ENCODE measurements at regions not wholly inside any gene's neighbourhood (a gene's known extent, or its start where the extent isn't known, plus 50 kb on each side); places are given as distances from the start of the nearest gene placed in this dataset.

DNA sequence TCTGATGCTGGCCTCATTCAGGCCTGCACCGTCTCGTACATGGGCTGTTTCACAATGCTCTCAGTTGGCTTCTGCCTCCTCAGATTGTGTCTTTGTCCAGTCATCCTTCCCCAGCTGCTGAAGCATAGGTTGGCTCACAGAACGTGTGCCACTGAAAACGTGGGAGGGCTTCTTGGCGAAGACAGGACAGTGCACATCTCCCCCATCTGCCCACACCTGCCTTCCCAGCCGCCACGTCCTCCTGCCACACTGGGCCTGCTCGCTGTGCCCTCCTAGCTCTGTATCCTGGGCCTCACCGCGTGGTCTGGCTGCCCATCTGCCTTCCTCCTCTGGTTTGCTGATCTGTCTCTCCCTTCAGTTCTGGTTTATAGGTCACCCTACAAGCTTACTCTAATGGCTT lies 230.0 kb upstream of the TOPAZ1 start:
- Histone ChIP-seq H3K4me3 (ENCODE audit: low read length) (no peak overlapping the region), H3K4me1 (ENCODE audit: insufficient read depth, low read length) (no peaks in the 10 kb centered on the region), H3K9me3 (ENCODE audit: low read depth, low read length) (no peaks in the 10 kb centered on the region), H3K27me3 (ENCODE audit: insufficient read depth, low read length) (peaks cover 13% of the 10 kb centered on the region)

DNA sequence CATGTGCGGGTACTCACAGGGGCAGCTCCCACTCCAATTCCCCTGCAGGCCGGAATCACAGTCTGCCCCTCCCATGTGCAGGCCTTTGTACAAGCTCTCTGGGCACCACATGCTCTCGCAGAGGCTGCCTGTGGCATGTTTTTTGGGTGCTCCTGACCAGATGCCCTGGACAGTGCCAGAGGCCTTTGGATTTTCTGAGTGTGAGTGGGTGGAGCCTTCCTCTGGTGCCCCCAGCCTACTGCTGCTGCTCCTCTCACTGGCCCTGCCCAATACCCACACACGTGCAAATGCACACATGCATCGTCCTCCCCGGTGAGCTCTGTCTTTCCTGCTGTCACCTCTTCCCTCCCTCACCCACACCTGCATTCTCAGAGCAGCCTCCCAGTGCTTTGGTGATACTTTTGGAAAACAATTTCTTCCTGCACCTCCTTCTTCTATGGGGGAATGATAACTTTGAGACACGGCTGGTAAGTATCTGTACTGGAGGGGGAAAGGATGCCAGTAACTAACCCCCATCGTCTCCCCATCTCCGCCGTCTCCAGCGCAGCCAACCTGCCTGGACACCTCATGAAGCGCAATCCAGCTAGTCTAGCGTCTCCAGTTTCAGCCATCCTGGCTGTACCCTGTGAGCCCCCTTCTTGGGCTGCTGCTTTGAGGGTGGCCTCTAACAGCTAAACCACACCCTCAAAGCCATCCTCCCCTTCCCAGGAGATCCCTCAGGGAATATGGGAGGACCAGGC lies 229.4 kb upstream of the TOPAZ1 start:
- Histone ChIP-seq H3K9me3 (ENCODE audit: low read depth, low read length) (no peaks in the 10 kb centered on the region), H3K27me3 (ENCODE audit: insufficient read depth, low read length) (peaks cover 16% of the 10 kb centered on the region), H3K4me1 (ENCODE audit: insufficient read depth, low read length) (no peaks in the 10 kb centered on the region), H3K4me3 (ENCODE audit: low read length) (no peak overlapping the region)

DNA sequence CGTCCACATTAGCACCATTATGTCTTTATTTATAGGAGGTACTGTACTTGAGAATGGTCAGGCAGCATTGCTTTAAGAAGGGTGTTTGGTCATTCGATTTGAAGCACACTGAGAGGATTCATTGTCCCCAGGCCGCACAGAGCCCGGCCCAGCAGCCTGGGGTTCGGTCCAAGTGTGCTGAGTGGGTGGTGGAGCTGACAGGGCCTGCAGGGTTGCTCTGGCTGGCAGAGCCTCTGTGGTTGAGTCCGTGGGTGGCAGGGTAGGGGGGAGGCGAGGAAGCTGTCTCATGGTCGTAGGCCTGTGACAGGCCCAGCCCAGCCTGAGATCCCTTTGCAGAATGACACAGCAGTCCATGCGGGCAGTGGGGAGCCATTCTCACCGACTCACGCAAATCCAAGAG lies 227.7 kb upstream of the TOPAZ1 start:
- no peaks in the 10 kb centered on the region for H3K4me1 ChIP-seq (ENCODE audit: insufficient read depth, low read length)
- peaks cover 12% of the 10 kb centered on the region for H3K27me3 ChIP-seq (ENCODE audit: insufficient read depth, low read length)
- H3K4me3 ChIP-seq (ENCODE audit: low read length): no peak overlapping the region
- H3K9me3 ChIP-seq (ENCODE audit: low read depth, low read length): no peaks in the 10 kb centered on the region

DNA sequence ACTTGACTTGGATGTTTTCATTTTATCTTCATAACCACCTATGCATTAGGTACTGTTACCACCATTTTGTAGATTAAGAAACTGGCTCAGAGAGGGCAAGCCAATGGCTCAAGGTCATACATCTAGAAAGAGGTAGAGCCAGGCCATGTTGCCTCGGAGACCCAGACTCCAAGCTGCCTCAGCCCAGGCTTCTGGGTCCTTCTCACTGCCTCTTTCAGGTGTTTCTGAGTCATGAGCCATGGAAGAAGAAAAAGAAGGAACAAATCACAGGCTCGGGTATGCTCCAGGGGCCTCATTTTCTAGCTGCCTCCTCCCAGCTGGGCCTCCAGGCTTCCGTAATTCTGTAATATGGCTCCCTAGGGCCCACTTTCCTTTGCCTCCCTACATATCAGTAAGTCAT lies 226.5 kb upstream of the TOPAZ1 start:
- Histone ChIP-seq H3K27me3 (ENCODE audit: insufficient read depth, low read length) (peaks cover 17% of the 10 kb centered on the region), H3K4me1 (ENCODE audit: insufficient read depth, low read length) (no peaks in the 10 kb centered on the region), H3K4me3 (ENCODE audit: low read length) (no peak overlapping the region)

DNA sequence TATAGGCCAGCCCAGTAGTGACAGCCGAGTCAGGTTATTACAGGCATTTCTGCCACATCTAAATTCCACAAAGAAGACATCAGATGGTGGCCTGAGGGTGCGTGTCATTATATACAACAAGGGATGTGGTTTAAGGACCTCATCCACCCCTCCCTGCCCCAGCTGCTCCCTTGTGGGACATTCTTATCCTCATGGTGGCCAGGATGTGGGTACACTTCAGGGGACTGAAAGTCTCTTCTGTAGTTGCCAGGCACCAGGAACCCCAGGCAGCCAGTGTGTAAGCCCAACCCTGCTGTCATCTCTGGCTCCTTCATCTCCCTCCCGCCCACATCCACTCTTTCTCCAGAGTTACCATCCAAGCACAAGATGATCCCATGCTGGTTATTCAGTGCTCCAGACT lies 224.9 kb upstream of the TOPAZ1 start:
- Histone ChIP-seq H3K4me1 (ENCODE audit: insufficient read depth, low read length) (peaks cover 2% of the 10 kb centered on the region), H3K4me3 (ENCODE audit: low read length) (no peak overlapping the region), H3K27me3 (ENCODE audit: insufficient read depth, low read length) (peaks cover 30% of the 10 kb centered on the region), H3K9me3 (ENCODE audit: low read depth, low read length) (no peaks in the 10 kb centered on the region)

More for the DNA sequence above, 226.5 kb upstream of the TOPAZ1 start:
- no peaks in the 10 kb centered on the region for H3K9me3 ChIP-seq (ENCODE audit: low read depth, low read length)

DNA sequence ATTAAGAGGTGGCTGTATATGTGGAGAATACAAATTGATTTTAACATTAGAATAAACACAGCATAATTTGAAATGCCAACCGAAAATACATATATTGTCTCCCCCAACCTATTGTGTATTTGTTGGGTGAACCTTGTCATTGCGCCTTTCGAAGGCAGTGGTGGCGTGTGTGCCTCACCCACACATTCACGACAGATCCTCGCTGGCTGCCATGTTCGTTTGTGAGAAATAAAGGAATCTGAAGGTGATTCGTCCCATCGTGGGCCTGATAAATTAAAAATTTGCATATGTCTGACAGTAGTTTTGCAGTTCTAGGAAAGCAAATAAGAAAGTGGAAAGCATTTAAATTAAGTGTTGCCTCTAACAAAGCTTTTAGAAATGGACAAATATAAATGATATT lies 222.8 kb upstream of the TOPAZ1 start:
- H3K27me3 ChIP-seq (ENCODE audit: insufficient read depth, low read length): peaks cover 51% of the 10 kb centered on the region

DNA sequence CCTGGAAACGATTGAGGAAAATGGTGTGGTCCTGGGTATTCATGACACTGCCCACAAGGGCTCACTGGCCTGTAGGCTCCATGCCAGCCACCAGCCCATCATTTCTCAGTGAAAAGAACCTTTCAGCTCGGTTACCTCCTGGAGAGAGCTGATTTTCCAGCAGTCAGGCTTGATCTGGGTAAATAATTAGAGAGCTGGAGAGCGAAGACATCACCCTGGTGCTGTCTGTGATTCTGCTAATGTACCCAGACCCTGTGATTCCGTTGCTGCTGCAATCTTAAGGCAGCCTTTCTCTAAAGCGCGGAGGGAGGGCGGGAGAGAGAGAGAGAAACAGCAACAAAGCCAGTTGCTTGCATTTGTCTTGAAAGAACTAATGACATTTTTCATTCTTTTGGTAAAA lies 221.9 kb upstream of the TOPAZ1 start:
- Histone ChIP-seq H3K9me3 (ENCODE audit: low read depth, low read length) (no peaks in the 10 kb centered on the region), H3K27me3 (ENCODE audit: insufficient read depth, low read length) (peaks cover 60% of the 10 kb centered on the region), H3K4me3 (ENCODE audit: low read length) (no peak overlapping the region), H3K4me1 (ENCODE audit: insufficient read depth, low read length) (peaks cover 8% of the 10 kb centered on the region)

More for the DNA sequence above, 222.8 kb upstream of the TOPAZ1 start:
- H3K4me1 ChIP-seq (ENCODE audit: insufficient read depth, low read length): peaks cover 8% of the 10 kb centered on the region
- H3K4me3 ChIP-seq (ENCODE audit: low read length): no peak overlapping the region
- H3K9me3 ChIP-seq (ENCODE audit: low read depth, low read length): no peaks in the 10 kb centered on the region

DNA sequence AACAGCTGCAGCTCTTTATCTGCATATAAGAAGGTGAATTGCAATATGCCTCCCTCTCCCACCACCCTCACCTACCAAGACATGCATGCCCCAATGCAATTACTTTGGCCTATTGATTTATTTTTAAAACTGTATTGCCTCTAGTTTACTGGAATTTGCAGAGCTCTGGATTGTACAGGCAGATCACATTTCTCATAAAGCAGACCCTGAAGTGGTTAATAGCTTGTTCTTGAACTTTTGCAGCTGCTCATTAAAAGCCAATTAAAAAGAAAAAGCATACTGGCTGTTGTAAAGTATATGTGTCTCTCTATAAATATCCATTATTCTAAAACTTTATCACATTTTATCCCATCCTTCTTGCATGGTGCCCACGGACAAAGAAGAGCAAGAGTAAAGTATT lies 221.5 kb upstream of the TOPAZ1 start:
- H3K4me3 ChIP-seq (ENCODE audit: low read length): no peak overlapping the region
- H3K4me1 ChIP-seq (ENCODE audit: insufficient read depth, low read length): peaks cover 8% of the 10 kb centered on the region
- peaks cover 64% of the 10 kb centered on the region for H3K27me3 ChIP-seq (ENCODE audit: insufficient read depth, low read length)
- no peaks in the 10 kb centered on the region for H3K9me3 ChIP-seq (ENCODE audit: low read depth, low read length)

DNA sequence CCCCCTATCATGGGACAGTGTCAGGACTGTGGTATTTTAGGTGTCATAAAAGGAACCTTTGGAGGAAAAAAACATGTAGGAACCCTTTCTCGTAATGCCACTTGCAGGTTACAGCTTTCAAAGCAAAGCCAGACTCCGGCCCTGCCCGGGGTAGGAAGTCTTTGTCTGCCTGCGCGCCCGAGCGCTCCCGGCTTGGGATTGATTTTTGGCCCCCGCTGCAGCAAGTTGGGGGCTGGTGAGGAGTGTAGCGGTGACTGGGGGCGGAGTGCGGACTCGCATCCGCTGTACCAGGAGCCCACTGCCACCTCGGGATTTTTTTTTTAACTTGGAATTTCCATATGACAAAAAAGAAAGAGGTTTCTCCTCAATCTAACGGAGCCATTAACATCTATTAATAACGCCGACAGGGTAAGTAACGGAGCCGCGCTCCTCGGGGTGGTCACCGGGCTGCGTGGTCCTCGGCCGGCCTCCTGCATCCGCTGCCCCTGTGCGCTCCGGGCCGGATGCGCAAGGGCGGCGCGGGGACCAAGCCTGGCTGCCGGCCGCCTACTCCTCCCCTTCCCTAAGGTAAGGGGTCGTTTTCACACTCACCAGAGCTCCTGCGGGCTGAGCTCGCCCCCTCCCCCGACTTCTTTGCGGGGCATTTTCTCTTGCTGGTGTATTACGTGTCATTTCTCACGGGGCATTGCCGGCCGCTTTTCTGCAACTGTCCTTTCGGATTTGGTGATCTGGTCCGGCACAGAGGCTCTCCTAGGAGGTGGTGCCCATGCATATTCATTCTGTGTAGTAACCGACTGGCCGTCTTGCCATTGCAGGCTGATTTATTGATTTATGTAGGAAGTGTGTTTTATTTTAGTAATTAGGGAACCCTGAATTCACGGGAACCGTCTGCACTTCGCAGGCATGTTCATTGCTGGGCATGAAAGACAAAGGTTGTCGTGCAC lies 219.8 kb upstream of the TOPAZ1 start:
- no peaks in the 10 kb centered on the region for H3K9me3 ChIP-seq (ENCODE audit: low read depth, low read length)
- H3K27me3 ChIP-seq (ENCODE audit: insufficient read depth, low read length): peaks cover 73% of the 10 kb centered on the region
- peaks cover 8% of the 10 kb centered on the region for H3K4me1 ChIP-seq (ENCODE audit: insufficient read depth, low read length)
- H3K4me3 ChIP-seq (ENCODE audit: low read length): no peak overlapping the region

DNA sequence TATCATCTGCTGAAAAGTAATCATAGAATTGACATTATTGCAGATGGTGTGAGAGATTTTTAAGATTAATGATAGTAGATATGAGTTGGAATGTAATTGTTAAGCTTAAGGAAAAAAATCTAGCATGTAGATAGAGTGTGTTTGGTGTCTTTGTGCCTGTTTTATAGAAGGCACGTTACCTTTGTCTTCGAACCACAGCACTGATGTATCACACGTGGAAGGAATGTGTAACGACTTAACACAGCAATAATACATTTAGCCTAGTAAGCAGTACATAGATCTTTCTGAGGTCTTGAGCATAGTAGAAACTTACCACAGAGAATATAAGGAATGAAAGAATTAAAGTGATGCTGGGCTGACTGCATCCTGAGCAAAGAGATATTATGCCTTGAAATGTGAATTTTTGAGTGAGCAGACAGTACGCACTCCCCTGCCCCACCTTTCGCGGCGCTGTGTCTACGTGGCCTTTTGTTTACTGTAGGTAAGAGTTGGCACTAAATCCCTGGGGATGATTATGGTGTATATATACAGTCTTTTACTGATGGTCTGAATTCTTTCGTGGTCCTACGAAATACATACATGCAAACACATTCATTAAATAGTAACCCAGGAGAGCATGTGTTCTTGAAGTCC lies 217.6 kb upstream of the TOPAZ1 start:
- H3K9me3 ChIP-seq (ENCODE audit: low read depth, low read length): no peaks in the 10 kb centered on the region
- H3K4me1 ChIP-seq (ENCODE audit: insufficient read depth, low read length): peaks cover 8% of the 10 kb centered on the region
- H3K4me3 ChIP-seq (ENCODE audit: low read length): no peak overlapping the region
- peaks cover 75% of the 10 kb centered on the region for H3K27me3 ChIP-seq (ENCODE audit: insufficient read depth, low read length)

DNA sequence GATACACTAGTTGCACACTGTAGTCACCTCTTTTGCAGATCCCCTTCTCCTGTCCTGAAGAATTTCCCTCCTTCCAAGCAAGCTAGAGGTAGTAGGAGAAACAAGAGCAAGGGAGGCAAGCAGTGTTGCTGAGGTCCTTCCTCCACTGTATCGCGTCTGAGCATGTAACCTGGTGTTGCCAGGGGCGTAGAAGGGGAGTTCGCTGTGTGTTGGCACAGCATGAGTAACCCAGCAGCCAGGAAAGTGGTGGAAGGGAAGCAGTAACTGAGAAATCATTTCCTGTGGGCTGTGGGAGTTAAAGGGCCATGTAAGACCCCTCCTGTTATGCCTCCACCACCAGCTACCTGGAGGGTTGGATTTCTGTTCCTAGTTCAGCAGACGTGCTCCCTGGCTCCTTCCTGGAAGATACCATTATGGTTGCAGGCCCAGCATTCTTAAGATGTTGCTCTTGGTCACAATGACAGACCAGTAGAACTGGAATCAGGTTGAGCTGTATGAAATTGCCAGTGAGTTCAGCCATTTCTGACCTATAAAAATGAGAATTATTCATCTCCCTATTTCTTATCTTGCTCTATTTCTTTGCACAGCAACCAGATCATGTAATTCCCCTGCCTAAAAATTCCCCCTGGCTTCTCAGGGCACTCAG lies 215.3 kb upstream of the TOPAZ1 start:
- peaks cover 55% of the 10 kb centered on the region for H3K27me3 ChIP-seq (ENCODE audit: insufficient read depth, low read length)
- H3K9me3 ChIP-seq (ENCODE audit: low read depth, low read length): no peaks in the 10 kb centered on the region
- no peak overlapping the region for H3K4me3 ChIP-seq (ENCODE audit: low read length)
- peaks cover 8% of the 10 kb centered on the region for H3K4me1 ChIP-seq (ENCODE audit: insufficient read depth, low read length)

DNA sequence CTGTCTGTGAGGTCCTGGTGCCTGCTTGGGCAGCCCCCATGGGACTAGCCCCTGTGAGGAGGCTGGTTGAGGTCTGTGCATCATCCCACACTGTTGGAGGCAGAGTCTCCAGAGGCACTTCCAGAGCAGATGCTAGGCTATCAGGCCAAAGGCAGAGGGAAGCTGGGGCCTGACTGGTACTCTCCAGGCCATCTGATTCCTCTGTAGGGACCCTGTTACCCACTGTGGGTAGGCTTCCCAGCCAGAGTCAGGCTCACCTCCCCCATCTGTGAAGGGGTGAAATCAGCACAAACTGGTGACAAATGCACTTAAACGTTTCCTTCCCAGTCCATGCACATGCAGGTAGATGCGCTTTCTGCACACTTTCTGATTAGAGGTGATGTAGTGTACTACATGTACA lies 212.6 kb upstream of the TOPAZ1 start:
- Histone ChIP-seq H3K4me1 (ENCODE audit: insufficient read depth, low read length) (no peaks in the 10 kb centered on the region), H3K4me3 (ENCODE audit: low read length) (no peak overlapping the region)

DNA sequence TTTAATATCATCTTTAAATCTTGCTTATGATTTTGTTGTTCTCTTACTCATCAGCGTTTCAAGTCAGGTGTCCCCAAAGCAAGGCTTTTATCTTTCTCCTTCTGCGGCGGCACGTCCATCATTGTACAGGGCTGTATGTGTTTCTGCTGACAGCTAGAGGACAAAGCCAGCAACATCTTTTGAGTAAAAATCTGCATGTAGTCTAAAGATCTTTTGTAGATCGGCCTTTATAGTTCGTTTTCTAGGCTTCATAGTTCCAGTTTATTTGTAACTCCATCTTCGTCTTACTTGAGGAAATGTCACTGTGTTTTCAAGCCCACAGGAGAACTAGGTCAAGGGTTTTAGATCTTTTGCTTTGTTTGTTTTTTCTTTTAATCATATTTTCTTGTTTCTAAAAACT lies 211.4 kb upstream of the TOPAZ1 start:
- no peaks in the 10 kb centered on the region for H3K4me1 ChIP-seq (ENCODE audit: insufficient read depth, low read length)
- no peak overlapping the region for H3K4me3 ChIP-seq (ENCODE audit: low read length)
- peaks cover 15% of the 10 kb centered on the region for H3K27me3 ChIP-seq (ENCODE audit: insufficient read depth, low read length)
- no peaks in the 10 kb centered on the region for H3K9me3 ChIP-seq (ENCODE audit: low read depth, low read length)

More for the DNA sequence above, 212.6 kb upstream of the TOPAZ1 start:
- Histone ChIP-seq H3K9me3 (ENCODE audit: low read depth, low read length) (no peaks in the 10 kb centered on the region), H3K27me3 (ENCODE audit: insufficient read depth, low read length) (peaks cover 27% of the 10 kb centered on the region)

DNA sequence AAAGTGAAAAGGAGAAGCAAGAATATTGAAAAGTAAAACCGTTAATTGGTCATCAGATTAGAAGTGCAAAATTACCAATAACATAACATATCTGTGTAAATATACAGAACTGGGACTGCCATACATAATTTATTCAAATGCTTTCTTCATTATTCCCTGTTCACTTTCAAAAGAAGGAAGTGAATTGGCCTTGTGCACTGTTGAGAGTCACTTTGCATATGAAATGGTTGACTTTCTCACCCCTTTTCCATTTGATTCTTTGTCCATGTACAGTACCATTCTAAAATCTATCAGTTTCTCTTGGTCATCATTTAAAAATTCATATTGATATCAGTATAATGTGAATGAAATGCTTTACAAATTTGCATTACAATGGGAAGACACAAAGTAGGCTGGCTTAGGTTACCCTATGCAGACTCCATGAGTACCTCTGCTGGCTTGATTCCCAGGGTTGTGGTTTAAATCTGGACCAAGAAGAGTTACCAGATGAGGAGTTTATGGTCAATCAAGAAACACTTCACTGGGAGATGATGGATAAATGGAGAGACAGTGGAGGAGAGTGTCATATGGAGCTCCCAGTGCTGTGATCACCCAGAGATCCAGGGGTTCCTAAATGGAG lies 210.9 kb upstream of the TOPAZ1 start:
- Histone ChIP-seq H3K4me3 (ENCODE audit: low read length) (no peak overlapping the region), H3K4me1 (ENCODE audit: insufficient read depth, low read length) (no peaks in the 10 kb centered on the region), H3K27me3 (ENCODE audit: insufficient read depth, low read length) (peaks cover 15% of the 10 kb centered on the region)

More for the DNA sequence above, 210.9 kb upstream of the TOPAZ1 start:
- no peaks in the 10 kb centered on the region for H3K9me3 ChIP-seq (ENCODE audit: low read depth, low read length)
